ENCODE measurements at regions not wholly inside any gene's neighbourhood (a gene's known extent, or its start where the extent isn't known, plus 50 kb on each side); places are given as distances from the start of the nearest gene placed in this dataset.

GRCh38 chr22:49118065-49118464 is 709.6 kb downstream of the BRD1 start:
- TF ChIP-seq MAX (IDR thresholded peaks at IDR 0.05; ENCODE audit: low read depth, low read length) (no peak), POLR2A (IDR thresholded peaks at IDR 0.05; ENCODE audit: extremely low read depth, insufficient read length) (no peak)

Measured in NB4 (cell line).